ENCODE measurements at regions not wholly inside any gene's neighbourhood (a gene's known extent, or its start where the extent isn't known, plus 50 kb on each side); places are given as distances from the start of the nearest gene placed in this dataset.

- no peaks in the 10 kb centered on the region for H3K4me1 Mint-ChIP-seq (ENCODE audit: low read depth, unreplicated experiment)
- no peaks in the 10 kb centered on the region for H3K36me3 Mint-ChIP-seq (ENCODE audit: unreplicated experiment)
- no peaks in the 10 kb centered on the region for H3K9me3 Mint-ChIP-seq (ENCODE audit: unreplicated experiment)
- no peak overlapping the region for H3K27ac Mint-ChIP-seq (ENCODE audit: unreplicated experiment)
- TF ChIP-seq, protein P1, sequence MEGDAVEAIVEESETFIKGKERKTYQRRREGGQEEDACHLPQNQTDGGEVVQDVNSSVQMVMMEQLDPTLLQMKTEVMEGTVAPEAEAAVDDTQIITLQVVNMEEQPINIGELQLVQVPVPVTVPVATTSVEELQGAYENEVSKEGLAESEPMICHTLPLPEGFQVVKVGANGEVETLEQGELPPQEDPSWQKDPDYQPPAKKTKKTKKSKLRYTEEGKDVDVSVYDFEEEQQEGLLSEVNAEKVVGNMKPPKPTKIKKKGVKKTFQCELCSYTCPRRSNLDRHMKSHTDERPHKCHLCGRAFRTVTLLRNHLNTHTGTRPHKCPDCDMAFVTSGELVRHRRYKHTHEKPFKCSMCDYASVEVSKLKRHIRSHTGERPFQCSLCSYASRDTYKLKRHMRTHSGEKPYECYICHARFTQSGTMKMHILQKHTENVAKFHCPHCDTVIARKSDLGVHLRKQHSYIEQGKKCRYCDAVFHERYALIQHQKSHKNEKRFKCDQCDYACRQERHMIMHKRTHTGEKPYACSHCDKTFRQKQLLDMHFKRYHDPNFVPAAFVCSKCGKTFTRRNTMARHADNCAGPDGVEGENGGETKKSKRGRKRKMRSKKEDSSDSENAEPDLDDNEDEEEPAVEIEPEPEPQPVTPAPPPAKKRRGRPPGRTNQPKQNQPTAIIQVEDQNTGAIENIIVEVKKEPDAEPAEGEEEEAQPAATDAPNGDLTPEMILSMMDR (IDR thresholded peaks at IDR 0.05; ENCODE audit: partially characterized antibody, unreplicated experiment) = no peak
- H3K4me3 Mint-ChIP-seq (ENCODE audit: unreplicated experiment) = no peak overlapping the region
- DNase-seq = no peak
- no peaks in the 10 kb centered on the region for H3K27me3 Mint-ChIP-seq (ENCODE audit: unreplicated experiment)
Measured at GRCh38 chr5:12071455-12071854, 167.2 kb upstream of the CTNND2 start.

GRCh38 chr5:12023614-12024241, 119.5 kb upstream of the CTNND2 start:
- Mint-ChIP-seq H3K4me1 (ENCODE audit: low read depth, unreplicated experiment) (no peaks in the 10 kb centered on the region), H3K4me3 (ENCODE audit: unreplicated experiment) (no peak overlapping the region), H3K27me3 (ENCODE audit: unreplicated experiment) (no peaks in the 10 kb centered on the region), H3K27ac (ENCODE audit: unreplicated experiment) (no peak overlapping the region), H3K9me3 (ENCODE audit: unreplicated experiment) (peaks cover 2% of the 10 kb centered on the region), H3K36me3 (ENCODE audit: unreplicated experiment) (peaks cover 14% of the 10 kb centered on the region)
- TF ChIP-seq, protein P1 (IDR thresholded peaks at IDR 0.05; ENCODE audit: partially characterized antibody, unreplicated experiment) = no peak
- DNase-seq = no peak

- H3K4me3 Mint-ChIP-seq (ENCODE audit: unreplicated experiment) = no peak overlapping the region
- no peak overlapping the region for H3K27ac Mint-ChIP-seq (ENCODE audit: unreplicated experiment)
- peaks cover 7% of the 10 kb centered on the region for H3K36me3 Mint-ChIP-seq (ENCODE audit: unreplicated experiment)
- peaks cover 2% of the 10 kb centered on the region for H3K9me3 Mint-ChIP-seq (ENCODE audit: unreplicated experiment)
- H3K4me1 Mint-ChIP-seq (ENCODE audit: low read depth, unreplicated experiment) = no peaks in the 10 kb centered on the region
- TF ChIP-seq, protein P1 (IDR thresholded peaks at IDR 0.05; ENCODE audit: partially characterized antibody, unreplicated experiment) = no peak
- no peaks in the 10 kb centered on the region for H3K27me3 Mint-ChIP-seq (ENCODE audit: unreplicated experiment)
- no peak for DNase-seq
Measured at GRCh38 chr5:12022444-12022843, 118.2 kb upstream of the CTNND2 start.

DNA sequence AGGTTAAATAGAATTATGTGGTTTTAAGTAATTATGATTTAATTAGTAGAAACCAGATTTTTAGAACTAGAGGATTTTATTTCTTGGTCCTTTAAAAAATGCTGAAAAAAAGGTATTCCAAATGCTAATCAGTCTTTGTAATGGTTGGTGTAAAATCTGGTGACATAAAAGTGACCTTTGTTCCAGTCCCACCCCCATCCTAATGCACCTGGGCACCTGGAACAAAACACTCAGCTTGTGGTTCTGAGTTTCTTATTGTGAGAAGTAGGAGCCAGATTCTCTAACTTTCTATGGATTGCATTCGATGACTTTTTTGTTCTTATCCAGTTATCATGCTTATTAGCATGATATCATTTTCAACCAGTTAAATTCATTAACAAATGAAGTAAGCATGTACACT, 115.1 kb upstream of the CTNND2 start:
- Mint-ChIP-seq H3K27me3 (ENCODE audit: unreplicated experiment) (no peaks in the 10 kb centered on the region), H3K4me1 (ENCODE audit: low read depth, unreplicated experiment) (peaks cover 5% of the 10 kb centered on the region), H3K27ac (ENCODE audit: unreplicated experiment) (no peak overlapping the region), H3K4me3 (ENCODE audit: unreplicated experiment) (no peak overlapping the region), H3K36me3 (ENCODE audit: unreplicated experiment) (no peaks in the 10 kb centered on the region), H3K9me3 (ENCODE audit: unreplicated experiment) (no peaks in the 10 kb centered on the region)
- TF ChIP-seq, protein P1 (IDR thresholded peaks at IDR 0.05; ENCODE audit: partially characterized antibody, unreplicated experiment) = no peak
- no peak for DNase-seq

GRCh38 chr5:12017007-12017406, 112.8 kb upstream of the CTNND2 start:
- Mint-ChIP-seq H3K9me3 (ENCODE audit: unreplicated experiment) (no peaks in the 10 kb centered on the region), H3K36me3 (ENCODE audit: unreplicated experiment) (no peaks in the 10 kb centered on the region), H3K27ac (ENCODE audit: unreplicated experiment) (no peak overlapping the region), H3K4me1 (ENCODE audit: low read depth, unreplicated experiment) (peaks cover 15% of the 10 kb centered on the region), H3K27me3 (ENCODE audit: unreplicated experiment) (peaks cover 2% of the 10 kb centered on the region), H3K4me3 (ENCODE audit: unreplicated experiment) (no peak overlapping the region)
- TF ChIP-seq, protein P1 (IDR thresholded peaks at IDR 0.05; ENCODE audit: partially characterized antibody, unreplicated experiment) = no peak
- DNase-seq = no peak
